CD14-positive monocyte (primary cell): ENCODE measurements at regions not wholly inside any gene's neighbourhood (a gene's known extent, or its start where the extent isn't known, plus 50 kb on each side); places are given as distances from the start of the nearest gene placed in this dataset.

Experiments used
- DNase-seq, 3 donors: peaks; one replicate each; pipeline ENCODE4 v3.0.0-alpha.2; 2011 to 2022
- H2AFZ ChIP-seq: 2 replicates; pipeline ENCODE4 v1.6.0; 2012; ENCODE audit warnings: mild to moderate bottlenecking, low read depth, low read length, inconsistent platforms; ENCODE audit not compliant: insufficient read depth, poor library complexity, severe bottlenecking
- H3K27ac ChIP-seq, 2 donors: 1 replicate in 1 of 2; 2 replicates in 1 of 2; pipeline ENCODE4 v1.5.1; 2012 to 2013; ENCODE audit warnings: low read length in 2 of 2, control low read depth in 1 of 2, inconsistent platforms in 1 of 2, low read depth in 1 of 2, mild to moderate bottlenecking in 1 of 2
- H3K27me3 ChIP-seq, 2 donors: one replicate each; pipeline versions ENCODE4 v1.6.0 to v1.6.1; 2011 to 2013; ENCODE audit warnings: low read length in 2 of 2; ENCODE audit not compliant: control insufficient read depth in 2 of 2, insufficient read depth in 2 of 2
- H3K36me3 ChIP-seq, 2 donors: replicated peaks in 1 of 2; 1 replicate in 1 of 2; 2 replicates in 1 of 2; pipeline versions ENCODE4 v1.5.1 to v1.6.1; 2012 to 2013; ENCODE audit warnings: low read length in 2 of 2, control low read depth in 1 of 2, inconsistent platforms in 1 of 2, mild to moderate bottlenecking in 1 of 2; ENCODE audit not compliant: insufficient read depth in 2 of 2, control insufficient read depth in 1 of 2
- H3K4me1 ChIP-seq, 2 donors: 1 replicate in 1 of 2; 2 replicates in 1 of 2; pipeline versions ENCODE4 v1.5.1 to v1.6.1; 2012 to 2013; ENCODE audit warnings: low read length in 2 of 2, control low read depth in 1 of 2, inconsistent platforms in 1 of 2, mild to moderate bottlenecking in 1 of 2, moderate library complexity in 1 of 2; ENCODE audit not compliant: insufficient read depth in 2 of 2, control insufficient read depth in 1 of 2
- H3K4me2 ChIP-seq: replicated peaks from 2 replicates; pipeline ENCODE3; 2012; ENCODE audit warnings: low read length, moderate library complexity, mild to moderate bottlenecking; ENCODE audit not compliant: poor library complexity, severe bottlenecking; ENCODE audit errors: extremely low read depth
- H3K4me3 ChIP-seq, 3 experiments: fragments of 200-600 bp in 1 of 3; sonication (generic) in 1 of 3; replicated peaks in 1 of 3; 1 replicate in 2 of 3; 2 replicates in 1 of 3; pipeline ENCODE4 v1.5.1; 2011 to 2013; ENCODE audit warnings: low read length in 3 of 3, mild to moderate bottlenecking in 3 of 3, control low read depth in 2 of 3, low read depth in 2 of 3, inconsistent platforms in 1 of 3, moderate library complexity in 1 of 3
- H3K79me2 ChIP-seq: 2 replicates; pipeline ENCODE4 v1.6.0; 2012; ENCODE audit warnings: mild to moderate bottlenecking, control low read depth, inconsistent platforms, low read length, moderate library complexity; ENCODE audit not compliant: insufficient read depth
- H3K9ac ChIP-seq: 2 replicates; pipeline ENCODE4 v1.6.0; 2017; ENCODE audit warnings: low read length, mild to moderate bottlenecking; ENCODE audit not compliant: insufficient read depth, poor library complexity, severe bottlenecking
- H3K9me3 ChIP-seq, 2 donors: replicated peaks in 1 of 2; 1 replicate in 1 of 2; 2 replicates in 1 of 2; pipeline versions ENCODE4 v1.5.1 to v1.6.1; 2012 to 2013; ENCODE audit warnings: low read length in 2 of 2, control low read depth in 1 of 2; ENCODE audit not compliant: control insufficient read depth in 1 of 2, insufficient read depth in 1 of 2
- H4K20me1 ChIP-seq: 2 replicates; pipeline ENCODE4 v1.6.0; 2012; ENCODE audit warnings: mild to moderate bottlenecking, low read length, control low read depth, moderate library complexity; ENCODE audit not compliant: insufficient read depth
- H3K27ac Mint-ChIP-seq, 7 donors: one replicate each; pipeline ENCODE4 v1.8.0; 2020; ENCODE audit warnings: mild to moderate bottlenecking in 7 of 7, mixed read lengths in 7 of 7, moderate library complexity in 6 of 7, inconsistent platforms in 2 of 7
- H3K27me3 Mint-ChIP-seq, 3 donors: one replicate each; pipeline ENCODE4 v1.8.0; 2021 to 2022; ENCODE audit warnings: low read depth in 3 of 3, mild to moderate bottlenecking in 3 of 3, mixed read lengths in 3 of 3, moderate library complexity in 3 of 3, inconsistent platforms in 1 of 3
- H3K36me3 Mint-ChIP-seq, 2 donors: one replicate each; pipeline ENCODE4 v1.8.0; 2020; ENCODE audit warnings: mixed read lengths in 2 of 2, inconsistent platforms in 1 of 2, mild to moderate bottlenecking in 1 of 2
- H3K4me1 Mint-ChIP-seq: one replicate; pipeline ENCODE4 v1.8.0; 2020; ENCODE audit warnings: mild to moderate bottlenecking, mixed read lengths
- H3K4me3 Mint-ChIP-seq, 2 donors: one replicate each; pipeline ENCODE4 v1.8.0; 2020; ENCODE audit warnings: mild to moderate bottlenecking in 2 of 2, mixed read lengths in 2 of 2, moderate library complexity in 1 of 2
- H3K9me3 Mint-ChIP-seq, 7 donors: one replicate each; pipeline ENCODE4 v1.8.0; 2020 to 2022; ENCODE audit warnings: mixed read lengths in 7 of 7, mild to moderate bottlenecking in 6 of 7, moderate library complexity in 6 of 7, inconsistent platforms in 2 of 7
- WGBS: methylation state at CpG from one replicate; pipeline ENCODE4 v1.1.5; 2013; ENCODE audit warnings: missing lambda C conversion rate; ENCODE audit not compliant: insufficient coverage; 5-methylcytosine and 5-hydroxymethylcytosine counted together
- intact Hi-C, 2 donors: fragments of 100-400 bp; cut with micrococcal nuclease; formaldehyde crosslinking; loops; one replicate each; pipeline versions ENCODE4 v1.15.0 to v1.15.1; 2023
- TF ChIP-seq, protein P1 (sequence below): fragments of 200-600 bp; IDR thresholded peaks from one replicate; pipeline ENCODE4 v1.8.0; 2022; ENCODE audit warnings: antibody characterized with exemption, mild to moderate bottlenecking

DNA sequence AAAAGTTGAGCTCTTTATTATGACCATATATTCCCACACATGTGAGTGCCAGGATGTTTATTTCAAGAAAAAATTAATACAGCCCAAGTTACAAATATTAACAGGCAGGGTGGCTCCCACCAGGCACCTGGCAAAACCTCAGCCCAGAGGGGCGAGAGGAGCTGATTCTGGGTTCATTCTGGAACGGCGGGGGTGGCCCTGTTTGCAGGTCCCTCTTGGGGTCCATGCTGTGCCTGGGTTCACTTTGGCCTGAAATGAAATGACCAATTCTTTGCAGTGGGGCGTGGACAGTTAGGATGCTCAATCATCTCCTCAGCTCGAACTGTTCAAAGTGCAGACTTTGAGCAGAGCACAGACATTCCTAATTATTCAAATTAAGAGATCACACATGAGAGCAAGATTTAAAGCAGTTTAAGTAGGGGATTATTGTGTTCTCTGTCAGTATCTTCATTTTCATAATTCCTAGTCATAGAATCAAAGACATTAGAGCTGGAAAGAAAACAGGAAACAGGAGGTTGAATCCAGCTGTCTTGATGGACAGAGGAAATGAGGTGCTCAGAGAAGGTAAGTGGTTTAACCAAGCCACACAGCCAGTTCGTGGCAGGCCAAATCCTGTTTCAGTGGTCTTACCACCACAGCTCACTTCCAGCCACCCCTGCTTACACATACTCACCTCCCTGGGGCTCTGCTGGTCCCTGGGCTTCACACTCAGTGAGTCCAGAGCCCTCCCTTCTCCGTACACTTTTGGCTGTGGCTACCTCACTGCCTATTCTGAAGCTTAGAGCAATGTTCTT lies 363.9 kb upstream of the TNRC6C start:
- Histone ChIP-seq H3K4me2 (no peak overlapping the region), H4K20me1 (no peaks in the 10 kb centered on the region), H3K79me2 (no peaks in the 10 kb centered on the region), H3K36me3 (no peaks in the 10 kb centered on the region), H3K27ac (no peak overlapping the region), H3K9me3 (no peaks in the 10 kb centered on the region), H3K9ac (no peak overlapping the region), H3K4me1 (no peaks in the 10 kb centered on the region), H3K4me3 (no peak overlapping the region), H2AFZ (no peak overlapping the region), H3K27me3 (no peaks in the 10 kb centered on the region)
- intact Hi-C loops: no loop called here
- no peak for DNase-seq
- Mint-ChIP-seq H3K27ac (no peak overlapping the region), H3K27me3 (peaks cover 0 to 5% (median 4%) of the 10 kb centered on the region in 3 donors), H3K4me3 (no peak overlapping the region), H3K36me3 (no peaks in the 10 kb centered on the region), H3K4me1 (no peaks in the 10 kb centered on the region), H3K9me3 (peaks cover 0 to 3% (median 0%) of the 10 kb centered on the region in 7 donors)
- 81% methylated on average over 6 of the region's 7 CpGs for WGBS
- TF ChIP-seq, protein P1, sequence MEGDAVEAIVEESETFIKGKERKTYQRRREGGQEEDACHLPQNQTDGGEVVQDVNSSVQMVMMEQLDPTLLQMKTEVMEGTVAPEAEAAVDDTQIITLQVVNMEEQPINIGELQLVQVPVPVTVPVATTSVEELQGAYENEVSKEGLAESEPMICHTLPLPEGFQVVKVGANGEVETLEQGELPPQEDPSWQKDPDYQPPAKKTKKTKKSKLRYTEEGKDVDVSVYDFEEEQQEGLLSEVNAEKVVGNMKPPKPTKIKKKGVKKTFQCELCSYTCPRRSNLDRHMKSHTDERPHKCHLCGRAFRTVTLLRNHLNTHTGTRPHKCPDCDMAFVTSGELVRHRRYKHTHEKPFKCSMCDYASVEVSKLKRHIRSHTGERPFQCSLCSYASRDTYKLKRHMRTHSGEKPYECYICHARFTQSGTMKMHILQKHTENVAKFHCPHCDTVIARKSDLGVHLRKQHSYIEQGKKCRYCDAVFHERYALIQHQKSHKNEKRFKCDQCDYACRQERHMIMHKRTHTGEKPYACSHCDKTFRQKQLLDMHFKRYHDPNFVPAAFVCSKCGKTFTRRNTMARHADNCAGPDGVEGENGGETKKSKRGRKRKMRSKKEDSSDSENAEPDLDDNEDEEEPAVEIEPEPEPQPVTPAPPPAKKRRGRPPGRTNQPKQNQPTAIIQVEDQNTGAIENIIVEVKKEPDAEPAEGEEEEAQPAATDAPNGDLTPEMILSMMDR: no peak

DNA sequence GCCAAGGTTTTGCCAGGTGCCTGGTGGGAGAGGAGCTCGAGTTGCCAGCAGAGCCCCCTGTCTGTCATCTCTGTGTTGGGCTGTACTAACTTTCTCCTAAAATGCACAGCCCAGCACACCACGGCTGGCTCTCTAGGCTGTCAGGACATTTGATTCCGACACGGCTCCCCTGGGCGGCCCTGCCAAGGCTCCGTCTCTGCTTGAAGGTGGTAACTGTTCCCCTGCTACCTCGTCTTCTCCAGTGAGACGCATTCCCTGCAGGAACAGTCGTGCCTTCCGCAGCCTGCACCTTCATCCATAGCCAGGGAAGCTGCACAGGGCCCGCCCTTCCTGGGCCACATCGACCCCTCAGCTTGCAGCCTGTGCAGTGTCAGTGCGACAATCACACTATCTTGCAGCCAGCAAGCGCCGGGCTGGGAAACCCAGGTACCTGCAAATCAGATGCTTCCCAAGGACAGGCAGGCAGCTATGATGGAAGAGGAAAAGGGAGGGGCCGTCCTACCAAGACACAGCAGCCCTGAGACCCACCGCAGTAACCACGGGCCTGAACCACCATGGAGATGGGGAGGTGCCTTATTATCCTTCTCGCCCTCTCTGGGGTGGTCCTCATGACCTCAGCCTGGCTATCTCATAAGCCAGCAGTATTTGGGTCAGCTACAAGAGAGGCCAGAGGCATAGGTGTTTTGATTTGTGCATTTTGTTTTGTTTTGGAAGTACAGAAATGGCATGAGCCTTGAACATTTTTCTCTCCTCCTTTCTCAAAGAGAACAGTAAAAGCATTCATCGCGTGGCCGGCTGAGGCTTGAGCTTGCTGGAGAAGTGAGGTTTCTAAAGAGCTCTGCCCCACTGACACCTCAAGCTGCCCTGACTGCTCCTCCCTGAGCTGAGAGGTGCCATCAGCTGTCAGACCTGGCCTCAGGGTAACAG lies 361.7 kb upstream of the TNRC6C start:
- intact Hi-C loops: no loop called here
- Histone ChIP-seq H3K27me3 (no peaks in the 10 kb centered on the region), H4K20me1 (no peaks in the 10 kb centered on the region), H2AFZ (no peak overlapping the region), H3K79me2 (no peaks in the 10 kb centered on the region), H3K36me3 (no peaks in the 10 kb centered on the region), H3K27ac (no peak overlapping the region), H3K4me3 (no peak overlapping the region), H3K9me3 (no peaks in the 10 kb centered on the region), H3K4me1 (no peaks in the 10 kb centered on the region), H3K4me2 (no peak overlapping the region), H3K9ac (no peak overlapping the region)
- WGBS: 76% methylated on average over 16 of the region's 22 CpGs
- H3K9me3 Mint-ChIP-seq: peaks cover 0 to 4% (median 0%) of the 10 kb centered on the region in 7 donors
- H3K4me3 Mint-ChIP-seq: no peak overlapping the region
- no peak for DNase-seq
- no peaks in the 10 kb centered on the region for H3K36me3 Mint-ChIP-seq
- no peak overlapping the region for H3K27ac Mint-ChIP-seq
- H3K27me3 Mint-ChIP-seq: peaks cover 0 to 5% (median 4%) of the 10 kb centered on the region in 3 donors
- H3K4me1 Mint-ChIP-seq: peaks cover 9% of the 10 kb centered on the region
- TF ChIP-seq, protein P1: no peak
